Lower lobe of right lung (tissue), 2 donors: ENCODE measurements at regions not wholly inside any gene's neighbourhood (a gene's known extent, or its start where the extent isn't known, plus 50 kb on each side); places are given as distances from the start of the nearest gene placed in this dataset.

ENCODE experiments used
- ATAC-seq, 2 donors: fragments of 200-7000 bp; cut with Tn5 transposase; one replicate each; pipeline ENCODE4 v1.9.1; 2020 to 2022; ENCODE audit warnings: mild to moderate bottlenecking in 2 of 2, moderate library complexity in 2 of 2
- DNase-seq: peaks from one replicate; pipeline ENCODE4 v3.0.0-alpha.2; 2020
- H3K27ac ChIP-seq: fragments of 200-600 bp; one replicate; pipeline ENCODE4 v1.8.0; 2022
- H3K27me3 ChIP-seq: fragments of 200-600 bp; one replicate; pipeline ENCODE4 v1.8.0; 2022; ENCODE audit warnings: low read depth
- H3K36me3 ChIP-seq: fragments of 200-600 bp; one replicate; pipeline ENCODE4 v1.8.0; 2022; ENCODE audit warnings: mild to moderate bottlenecking
- H3K4me1 ChIP-seq: fragments of 200-600 bp; one replicate; pipeline ENCODE4 v1.8.0; 2022
- H3K4me3 ChIP-seq: fragments of 200-600 bp; one replicate; pipeline ENCODE4 v1.8.0; 2022; ENCODE audit warnings: mild to moderate bottlenecking
- H3K9me3 ChIP-seq: fragments of 200-600 bp; one replicate; pipeline ENCODE4 v1.8.0; 2022
- intact Hi-C: fragments of 100-400 bp; cut with DNase I; formaldehyde crosslinking; loops from one replicate; pipeline ENCODE4 v1.11.0; 2022
- TF ChIP-seq, protein P1 (sequence below): fragments of 200-600 bp; IDR thresholded peaks from one replicate; pipeline ENCODE4 v1.8.0; 2022; ENCODE audit warnings: antibody characterized with exemption, mild to moderate bottlenecking
- donor health status: DM: no; HTN: yes; CAD: no; lungs with severe emphysema.

DNA sequence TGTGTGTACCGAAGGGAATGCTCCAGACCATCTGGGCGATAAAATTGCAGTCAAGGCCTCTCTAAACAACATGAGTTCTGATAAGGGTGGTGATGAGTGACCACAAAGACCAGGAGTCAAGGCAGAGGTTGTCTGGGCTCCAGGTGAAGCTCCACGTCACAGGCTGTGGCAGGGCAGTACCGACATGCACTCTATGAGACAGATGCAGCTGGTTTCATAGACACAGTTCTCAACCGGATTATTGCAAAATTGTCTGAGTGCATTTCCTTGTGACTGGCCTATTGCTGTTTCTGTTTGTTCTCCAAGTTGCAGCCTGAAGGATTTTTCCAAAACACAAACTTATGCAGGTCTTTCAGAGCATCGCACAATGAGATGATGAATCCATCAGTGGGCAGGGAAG lies 157.5 kb upstream of the HES1 start:
- DNase-seq (no peak), ATAC-seq (no peak)
- intact Hi-C loops, result no loop called here
- no peaks in the 10 kb centered on the region for H3K9me3 ChIP-seq
- no peaks in the 10 kb centered on the region for H3K27me3 ChIP-seq
- TF ChIP-seq, protein P1, sequence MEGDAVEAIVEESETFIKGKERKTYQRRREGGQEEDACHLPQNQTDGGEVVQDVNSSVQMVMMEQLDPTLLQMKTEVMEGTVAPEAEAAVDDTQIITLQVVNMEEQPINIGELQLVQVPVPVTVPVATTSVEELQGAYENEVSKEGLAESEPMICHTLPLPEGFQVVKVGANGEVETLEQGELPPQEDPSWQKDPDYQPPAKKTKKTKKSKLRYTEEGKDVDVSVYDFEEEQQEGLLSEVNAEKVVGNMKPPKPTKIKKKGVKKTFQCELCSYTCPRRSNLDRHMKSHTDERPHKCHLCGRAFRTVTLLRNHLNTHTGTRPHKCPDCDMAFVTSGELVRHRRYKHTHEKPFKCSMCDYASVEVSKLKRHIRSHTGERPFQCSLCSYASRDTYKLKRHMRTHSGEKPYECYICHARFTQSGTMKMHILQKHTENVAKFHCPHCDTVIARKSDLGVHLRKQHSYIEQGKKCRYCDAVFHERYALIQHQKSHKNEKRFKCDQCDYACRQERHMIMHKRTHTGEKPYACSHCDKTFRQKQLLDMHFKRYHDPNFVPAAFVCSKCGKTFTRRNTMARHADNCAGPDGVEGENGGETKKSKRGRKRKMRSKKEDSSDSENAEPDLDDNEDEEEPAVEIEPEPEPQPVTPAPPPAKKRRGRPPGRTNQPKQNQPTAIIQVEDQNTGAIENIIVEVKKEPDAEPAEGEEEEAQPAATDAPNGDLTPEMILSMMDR, result no peak
- H3K36me3 ChIP-seq, result no peaks in the 10 kb centered on the region
- H3K27ac ChIP-seq, result no peak overlapping the region
- H3K4me3 ChIP-seq, result no peak overlapping the region
- peaks cover 34% of the 10 kb centered on the region for H3K4me1 ChIP-seq

- TF ChIP-seq, protein P1, result no peak
- intact Hi-C loops, result no loop called here
Measured at GRCh38 chr3:193980326-193980725, 155.6 kb upstream of the HES1 start.

GRCh38 chr3:193980905-193981304 lies 155.0 kb upstream of the HES1 start:
- no peak overlapping the region for H3K4me3 ChIP-seq
- TF ChIP-seq, protein P1, result no peak
- intact Hi-C loops, result no loop called here
- no peaks in the 10 kb centered on the region for H3K9me3 ChIP-seq
- H3K36me3 ChIP-seq, result no peaks in the 10 kb centered on the region
- H3K4me1 ChIP-seq, result peaks cover 38% of the 10 kb centered on the region
- no peaks in the 10 kb centered on the region for H3K27me3 ChIP-seq
- no peak for ATAC-seq
- no peak for DNase-seq
- no peak overlapping the region for H3K27ac ChIP-seq

More at GRCh38 chr3:193980326-193980725, 155.6 kb upstream of the HES1 start:
- no peak overlapping the region for H3K27ac ChIP-seq
- no peaks in the 10 kb centered on the region for H3K36me3 ChIP-seq
- no peak for ATAC-seq
- H3K4me1 ChIP-seq, result peaks cover 39% of the 10 kb centered on the region
- H3K4me3 ChIP-seq, result no peak overlapping the region
- no peaks in the 10 kb centered on the region for H3K9me3 ChIP-seq
- no peak for DNase-seq
- no peaks in the 10 kb centered on the region for H3K27me3 ChIP-seq

DNA sequence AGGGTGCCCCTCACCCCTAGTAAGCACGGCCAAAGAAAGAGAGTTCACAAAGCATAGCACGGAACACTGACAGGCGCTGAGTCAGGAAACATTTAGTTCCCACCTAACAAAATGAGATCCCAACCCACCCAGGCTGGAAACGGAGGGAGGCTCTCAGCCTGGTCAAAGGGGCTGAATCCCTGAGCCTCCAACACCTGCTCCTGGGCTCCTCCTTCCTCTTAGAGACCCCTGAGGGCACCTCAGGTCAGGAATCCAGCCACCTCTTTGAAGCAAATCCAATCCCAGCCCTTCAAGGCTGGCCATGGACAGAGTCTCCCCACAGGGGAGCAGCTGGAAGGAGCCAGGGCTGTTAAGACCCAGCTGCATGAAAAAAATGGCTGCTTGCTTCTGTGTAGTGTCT lies 154.4 kb upstream of the HES1 start:
- no peak for DNase-seq
- no peak overlapping the region for H3K4me3 ChIP-seq
- H3K27ac ChIP-seq, result no peak overlapping the region
- H3K27me3 ChIP-seq, result no peaks in the 10 kb centered on the region
- no peak for ATAC-seq
- no peaks in the 10 kb centered on the region for H3K9me3 ChIP-seq
- H3K36me3 ChIP-seq, result no peaks in the 10 kb centered on the region
- intact Hi-C loops, result no loop called here
- TF ChIP-seq, protein P1, result no peak
- H3K4me1 ChIP-seq, result peaks cover 38% of the 10 kb centered on the region

GRCh38 chr3:193982258-193982659 lies 153.7 kb upstream of the HES1 start:
- TF ChIP-seq, protein P1, result no peak
- no peak overlapping the region for H3K4me3 ChIP-seq
- H3K9me3 ChIP-seq, result no peaks in the 10 kb centered on the region
- ATAC-seq, result peak; percentile 66 to 67
- intact Hi-C loops, result no loop called here
- H3K27me3 ChIP-seq, result no peaks in the 10 kb centered on the region
- H3K27ac ChIP-seq, result no peak overlapping the region
- DNase-seq, result peak; percentile 66
- peaks cover 38% of the 10 kb centered on the region for H3K4me1 ChIP-seq
- H3K36me3 ChIP-seq, result no peaks in the 10 kb centered on the region
